GDM1 (cell line): ENCODE measurements at regions not wholly inside any gene's neighbourhood (a gene's known extent, or its start where the extent isn't known, plus 50 kb on each side); places are given as distances from the start of the nearest gene placed in this dataset.
"Not testable (repeated sequence)": the region's sequence is repeated elsewhere in the genome, so short reads cannot be mapped to it uniquely, and the experiment has no call there.

Experiments used
- DNase-seq: peaks from one replicate; lab custom pipeline; 2025; lab: John Stamatoyannopoulos, UW

GRCh38 chr20:19026121-19026878 lies 186.1 kb upstream of the SLC24A3 start:
- DNase-seq = no peak

- DNase-seq = no peak
Observed at GRCh38 chr20:19026901-19027644, 185.4 kb upstream of the SLC24A3 start.

DNA sequence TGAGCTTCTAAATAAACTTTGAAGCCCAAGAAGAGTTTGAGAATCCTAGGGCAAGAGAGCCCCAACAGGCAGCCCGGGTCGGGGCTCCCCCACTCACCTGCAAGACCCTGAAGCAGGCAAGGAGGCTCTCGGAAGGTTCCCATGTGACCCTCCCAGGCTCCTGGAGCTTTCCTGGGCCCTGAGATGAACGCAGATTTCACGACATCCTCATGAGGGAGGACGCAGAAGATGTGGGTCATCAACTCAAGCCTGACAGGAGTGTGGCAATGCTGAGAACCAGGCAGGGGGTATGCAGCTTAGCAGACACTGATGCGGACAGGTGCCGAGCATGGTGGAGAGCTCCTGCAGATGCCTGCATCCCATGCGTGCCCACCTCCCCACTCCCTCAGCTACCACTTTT lies 184.5 kb upstream of the SLC24A3 start:
- DNase-seq = no peak

DNA sequence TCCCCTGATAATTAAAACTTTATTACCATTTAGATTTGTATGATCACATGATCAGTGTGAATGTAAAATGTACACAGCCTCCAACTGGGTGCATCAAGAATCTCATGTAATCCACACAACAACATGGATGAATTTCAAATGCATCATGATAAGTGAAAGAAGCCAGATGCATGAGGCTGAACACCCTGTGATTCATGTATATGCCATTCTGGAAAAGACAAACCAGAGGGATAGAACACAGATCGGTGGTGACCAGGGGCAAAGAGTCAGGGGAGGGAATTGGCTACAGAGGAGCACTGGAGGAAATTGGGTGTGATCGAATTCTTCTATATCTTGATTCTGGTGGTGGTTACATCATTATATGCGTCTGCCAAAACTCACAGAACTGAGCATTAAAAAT lies 170.7 kb upstream of the SLC24A3 start:
- no peak for DNase-seq

DNA sequence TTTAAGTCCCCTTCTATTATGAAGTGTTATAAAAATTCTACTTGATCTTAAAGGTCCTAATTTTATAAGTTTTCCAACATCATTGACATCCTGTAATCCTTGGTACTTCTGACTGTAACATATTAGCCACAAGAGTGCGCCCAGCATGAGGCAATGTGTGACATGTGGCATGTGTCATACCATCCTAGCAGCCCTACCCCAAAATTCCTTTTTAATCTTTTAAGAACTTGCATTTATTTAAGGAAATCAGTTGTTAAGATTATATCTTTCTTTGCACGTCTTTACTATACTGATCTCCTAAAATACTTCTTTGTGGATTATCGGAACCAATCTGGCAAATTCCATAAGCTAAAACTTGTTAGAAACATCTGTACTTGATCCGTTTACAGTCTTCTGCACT lies 167.1 kb upstream of the SLC24A3 start:
- DNase-seq = no peak

- no peak for DNase-seq
Observed at GRCh38 chr20:19047040-19047950, 165.1 kb upstream of the SLC24A3 start.

DNA sequence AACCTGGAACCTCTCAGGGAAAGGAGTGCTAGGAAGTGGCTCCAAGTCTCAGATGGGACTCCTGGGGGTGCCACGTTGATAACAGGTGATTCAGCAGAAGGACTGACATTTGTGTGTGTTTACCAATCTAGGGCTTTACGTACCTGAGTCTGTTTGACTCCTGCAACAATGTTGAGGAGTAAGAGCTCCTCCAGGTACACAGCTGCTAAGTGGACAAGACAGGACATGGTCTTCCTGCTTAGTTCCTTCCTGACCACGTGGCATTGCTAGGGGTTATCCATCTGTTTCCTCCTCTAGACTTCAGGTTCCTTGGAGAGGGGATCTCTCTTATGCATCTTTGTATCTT lies 164.5 kb upstream of the SLC24A3 start:
- no peak for DNase-seq

- DNase-seq = no peak
Observed at GRCh38 chr20:19048995-19049501, 163.4 kb upstream of the SLC24A3 start.

DNA sequence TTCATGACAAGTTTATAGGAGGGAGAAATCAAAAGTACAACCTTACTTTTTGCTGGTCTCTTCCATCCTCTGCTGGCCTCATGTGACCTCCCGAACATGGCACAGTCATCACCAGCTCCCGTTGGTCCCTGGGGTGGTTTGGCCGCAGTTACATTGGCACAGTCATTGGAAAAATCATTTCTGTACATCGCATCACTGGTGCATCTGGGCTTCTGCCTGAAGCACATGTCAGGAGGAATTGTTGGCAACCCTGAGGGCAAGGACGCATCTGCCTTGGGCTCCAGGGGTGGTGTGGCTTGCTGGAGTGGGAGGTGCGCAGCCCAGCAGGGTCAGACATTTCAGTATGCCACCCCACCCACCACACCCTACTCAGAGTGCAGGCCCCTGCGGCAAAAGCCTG lies 162.9 kb upstream of the SLC24A3 start:
- no peak for DNase-seq

- no peak for DNase-seq
Observed at GRCh38 chr20:19056909-19057308, 155.5 kb upstream of the SLC24A3 start.

- not testable (repeated sequence) for DNase-seq
Observed at GRCh38 chr20:19064788-19065187, 147.7 kb upstream of the SLC24A3 start.

DNA sequence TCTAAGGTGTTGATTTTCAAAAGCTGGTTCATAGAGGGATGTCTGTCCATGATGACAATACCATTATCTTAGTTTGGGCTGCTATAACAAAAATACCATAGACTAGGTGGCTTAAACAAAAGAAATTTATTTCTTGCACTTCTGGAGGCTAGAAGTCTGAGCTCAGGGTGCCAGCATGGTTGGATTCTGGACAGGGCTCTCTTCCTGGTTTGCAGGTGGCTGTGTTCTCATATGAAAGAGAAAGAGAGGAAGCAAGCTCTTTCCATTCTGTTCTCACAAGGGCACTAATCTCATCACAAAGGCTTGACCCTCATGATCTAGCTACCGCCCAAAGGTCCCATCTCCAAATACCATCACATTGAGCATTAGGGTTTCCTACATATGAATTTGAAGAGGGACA lies 144.5 kb upstream of the SLC24A3 start:
- DNase-seq = no peak

DNA sequence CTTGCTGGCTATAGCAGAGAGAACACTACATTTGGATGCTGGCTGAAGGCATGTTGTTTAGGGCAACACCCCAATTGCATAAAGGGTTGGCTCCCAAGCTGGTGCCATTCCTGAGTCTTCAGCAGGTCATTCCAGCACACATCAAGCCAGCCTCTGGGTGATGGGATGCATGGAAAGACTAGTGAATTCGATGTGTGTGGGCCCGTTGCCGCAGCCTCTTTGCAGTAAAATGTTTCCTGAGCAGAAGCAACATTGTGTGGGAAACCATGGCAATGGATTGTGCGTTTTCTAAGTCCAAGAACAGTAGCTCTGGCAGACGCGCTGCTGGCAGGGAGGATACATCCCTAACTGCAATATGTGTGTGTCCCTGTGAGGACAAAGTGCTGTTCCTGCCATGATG lies 142.4 kb upstream of the SLC24A3 start:
- DNase-seq = no peak

- no peak for DNase-seq
Observed at GRCh38 chr20:19070681-19071445, 141.6 kb upstream of the SLC24A3 start.

- DNase-seq = no peak
Observed at GRCh38 chr20:19071446-19071725, 141.1 kb upstream of the SLC24A3 start.

GRCh38 chr20:19071902-19072498 lies 140.4 kb upstream of the SLC24A3 start:
- no peak for DNase-seq

- DNase-seq = no peak
Observed at GRCh38 chr20:19072988-19073387, 139.5 kb upstream of the SLC24A3 start.

DNA sequence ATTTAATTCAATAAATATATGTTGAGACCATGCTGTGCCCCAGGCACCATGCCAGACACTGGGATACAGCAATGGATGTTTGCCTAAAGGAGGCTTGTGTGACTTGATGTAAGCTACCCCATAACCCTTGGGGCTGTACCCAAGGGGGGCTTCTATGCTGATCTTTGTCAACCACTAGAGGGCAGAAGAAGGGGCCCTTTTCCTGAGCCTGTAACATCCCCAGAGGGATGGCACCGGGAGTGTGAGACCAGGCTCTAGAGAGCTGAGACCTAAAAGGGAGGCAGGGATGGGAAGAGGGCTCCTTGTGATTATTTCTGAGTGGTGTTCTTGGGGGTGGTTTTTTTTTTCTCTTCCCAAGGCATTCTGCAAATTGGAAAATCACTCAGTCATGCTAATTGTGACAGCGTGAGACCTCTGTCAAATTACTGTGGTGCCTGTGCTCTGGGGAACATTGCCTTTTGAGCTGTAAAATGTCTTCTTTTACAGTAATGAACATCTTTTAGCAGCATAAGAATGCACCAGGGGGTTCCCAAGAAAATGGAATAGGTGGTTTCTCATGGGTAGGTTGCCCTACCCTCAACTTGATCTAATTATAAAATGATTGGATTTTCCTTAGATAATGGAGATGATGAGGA lies 138.7 kb upstream of the SLC24A3 start:
- DNase-seq = no peak

GRCh38 chr20:19074356-19074755 lies 138.1 kb upstream of the SLC24A3 start:
- DNase-seq = no peak

- DNase-seq = peak; percentile 86
Observed at GRCh38 chr20:19074828-19075516, 137.5 kb upstream of the SLC24A3 start.
